ENCODE measurements at regions not wholly inside any gene's neighbourhood (a gene's known extent, or its start where the extent isn't known, plus 50 kb on each side); places are given as distances from the start of the nearest gene placed in this dataset.

GRCh38 chr5:152465140-152465539 lies 60.1 kb upstream of the NMUR2 start:
- TF ChIP-seq CTCF (IDR thresholded peaks at IDR 0.05; ENCODE audit: insufficient read depth, low read length, poor library complexity, severe bottlenecking) (no peak), EZH2phosphoT487 (conservative IDR thresholded peaks at IDR 0.05; ENCODE audit: low read length) (no peak)

Data from SU-DHL-6 (cell line).